Testis (tissue), 2 donors: ENCODE measurements at regions not wholly inside any gene's neighbourhood (a gene's known extent, or its start where the extent isn't known, plus 50 kb on each side); places are given as distances from the start of the nearest gene placed in this dataset.

ENCODE experiments used
- POLR2A ChIP-seq: fragments of 450-650 bp; IDR thresholded peaks from one replicate; pipeline ENCODE4 v1.6.1; 2017; ENCODE audit warnings: antibody characterized with exemption, mild to moderate bottlenecking, moderate library complexity
- TF ChIP-seq, protein P1 (sequence below), 3 experiments: fragments of 450-650 bp in 2 of 3; fragments of 200-600 bp in 1 of 3; sonication (generic) in 1 of 3; IDR thresholded peaks; one replicate each; pipeline ENCODE4 v1.5.1; 2016 to 2019; ENCODE audit warnings: antibody characterized with exemption in 3 of 3, mild to moderate bottlenecking in 2 of 3, moderate library complexity in 1 of 3

DNA sequence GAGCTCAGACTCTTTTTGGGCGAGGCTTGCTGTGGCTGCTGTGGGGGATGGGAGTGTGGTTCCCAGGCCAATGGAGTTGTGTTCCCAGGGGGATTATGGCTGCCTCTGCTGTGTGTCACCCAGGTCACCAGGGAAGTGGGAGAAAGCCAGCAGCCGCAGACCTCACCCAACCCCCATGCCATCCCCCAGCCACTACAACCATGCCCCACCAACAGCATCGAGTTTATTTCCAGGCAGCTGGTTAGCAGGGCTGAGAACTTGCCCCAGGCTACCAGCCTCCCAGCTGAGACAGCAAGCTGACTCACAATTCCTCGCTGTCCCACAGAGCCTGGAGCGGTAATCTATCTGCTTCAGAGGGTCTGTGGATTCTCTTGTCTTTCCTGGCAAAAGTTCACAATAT, 331.7 kb downstream of the FRK start:
- TF ChIP-seq POLR2A, result no peak
- TF ChIP-seq, protein P1, sequence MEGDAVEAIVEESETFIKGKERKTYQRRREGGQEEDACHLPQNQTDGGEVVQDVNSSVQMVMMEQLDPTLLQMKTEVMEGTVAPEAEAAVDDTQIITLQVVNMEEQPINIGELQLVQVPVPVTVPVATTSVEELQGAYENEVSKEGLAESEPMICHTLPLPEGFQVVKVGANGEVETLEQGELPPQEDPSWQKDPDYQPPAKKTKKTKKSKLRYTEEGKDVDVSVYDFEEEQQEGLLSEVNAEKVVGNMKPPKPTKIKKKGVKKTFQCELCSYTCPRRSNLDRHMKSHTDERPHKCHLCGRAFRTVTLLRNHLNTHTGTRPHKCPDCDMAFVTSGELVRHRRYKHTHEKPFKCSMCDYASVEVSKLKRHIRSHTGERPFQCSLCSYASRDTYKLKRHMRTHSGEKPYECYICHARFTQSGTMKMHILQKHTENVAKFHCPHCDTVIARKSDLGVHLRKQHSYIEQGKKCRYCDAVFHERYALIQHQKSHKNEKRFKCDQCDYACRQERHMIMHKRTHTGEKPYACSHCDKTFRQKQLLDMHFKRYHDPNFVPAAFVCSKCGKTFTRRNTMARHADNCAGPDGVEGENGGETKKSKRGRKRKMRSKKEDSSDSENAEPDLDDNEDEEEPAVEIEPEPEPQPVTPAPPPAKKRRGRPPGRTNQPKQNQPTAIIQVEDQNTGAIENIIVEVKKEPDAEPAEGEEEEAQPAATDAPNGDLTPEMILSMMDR (IDR thresholded peaks at IDR 0.05), result no peak
